K562 (cell line): ENCODE measurements at regions not wholly inside any gene's neighbourhood (a gene's known extent, or its start where the extent isn't known, plus 50 kb on each side); places are given as distances from the start of the nearest gene placed in this dataset.

Source experiments
- ASH1L ChIP-seq: fragments of 450-650 bp; IDR thresholded peaks from 2 replicates; pipeline ENCODE4 v1.6.1; 2018; ENCODE audit warnings: borderline replicate concordance, mild to moderate bottlenecking, low read depth; ENCODE audit not compliant: partially characterized antibody
- BRF2 ChIP-seq: IDR thresholded peaks from 3 replicates; pipeline ENCODE4 v1.6.1; 2011; ENCODE audit warnings: borderline replicate concordance, mild to moderate bottlenecking; ENCODE audit not compliant: insufficient read length, insufficient read depth
- CEBPG ChIP-seq, 3 experiments: fragments of 200-800 bp in 1 of 3; sonication (Bioruptor generic) in 1 of 3; sonication (generic) in 1 of 3; formaldehyde crosslinking in 1 of 3; IDR thresholded peaks in 2 of 3; conservative IDR thresholded peaks in 1 of 3; 2 replicates each; pipeline versions ENCODE4 v1.6.1 to v1.8.0; 2016 to 2022; ENCODE audit warnings: missing compliant biosample characterization in 2 of 3, missing genetic modification characterization in 2 of 3, mild to moderate bottlenecking in 1 of 3, missing genetic modification reagents in 1 of 3
- CLOCK ChIP-seq: fragments of 250-450 bp; sonication (Bioruptor Pico); IDR thresholded peaks from 2 replicates; pipeline ENCODE4 v1.4.0; 2020; ENCODE audit warnings: mild to moderate bottlenecking, moderate library complexity, borderline replicate concordance
- CXXC5 ChIP-seq: fragments of 250-450 bp; sonication (Bioruptor Pico); IDR thresholded peaks from 2 replicates; pipeline ENCODE4 v1.8.0; 2022; ENCODE audit warnings: inconsistent platforms, mild to moderate bottlenecking, moderate library complexity
- ELF4 ChIP-seq: fragments of 450-650 bp; formaldehyde crosslinking; IDR thresholded peaks from 2 replicates; pipeline ENCODE4 v1.4.0; 2022; ENCODE audit warnings: missing genetic modification characterization
- ETV1 ChIP-seq: fragments of 450-650 bp; conservative IDR thresholded peaks from 2 replicates; pipeline ENCODE4 v1.6.1; 2016; ENCODE audit warnings: missing genetic modification characterization, control low read depth, low read depth, missing compliant biosample characterization
- FOXK2 ChIP-seq, 2 experiments: fragments of 450-650 bp; IDR thresholded peaks in 1 of 2; conservative IDR thresholded peaks in 1 of 2; 2 replicates each; pipeline ENCODE4 v1.6.1; 2016; ENCODE audit warnings: low read depth in 2 of 2, mild to moderate bottlenecking in 1 of 2
- GTF2F1 ChIP-seq: IDR thresholded peaks from 2 replicates; pipeline ENCODE4 v1.6.1; 2011; ENCODE audit warnings: low read depth, low read length, improper control_type of control experiment
- HNRNPH1 ChIP-seq: fragments of 200-400 bp; formaldehyde crosslinking; optimal IDR thresholded peaks from 2 replicates; pipeline ENCODE3; 2017; ENCODE audit warnings: low read depth, mild to moderate bottlenecking, low read length, moderate library complexity
- L3MBTL2 ChIP-seq: fragments of 450-650 bp; IDR thresholded peaks from 2 replicates; pipeline ENCODE4 v1.6.1; 2016; ENCODE audit warnings: mild to moderate bottlenecking, moderate library complexity
- MAFF ChIP-seq: IDR thresholded peaks from 2 replicates; pipeline ENCODE4 v1.6.1; 2012; ENCODE audit warnings: low read length, improper control_type of control experiment
- MCM5 ChIP-seq: fragments of 450-650 bp; IDR thresholded peaks from 2 replicates; pipeline ENCODE4 v1.6.1; 2016; ENCODE audit warnings: low read depth
- NFIX ChIP-seq: fragments of 250-450 bp; sonication (Bioruptor Pico); IDR thresholded peaks from 2 replicates; pipeline ENCODE4 v1.4.0; 2020; ENCODE audit warnings: low read depth, mild to moderate bottlenecking, moderate library complexity
- RFX5 ChIP-seq: IDR thresholded peaks from 2 replicates; pipeline ENCODE4 v1.6.1; 2011; ENCODE audit warnings: low read depth, mild to moderate bottlenecking, improper control_type of control experiment, low read length
- SAFB ChIP-seq: fragments of 200-400 bp; formaldehyde crosslinking; IDR thresholded peaks from 2 replicates; pipeline ENCODE4 v1.6.1; 2017; ENCODE audit warnings: low read depth, low read length, borderline replicate concordance
- SNIP1 ChIP-seq: fragments of 450-650 bp; IDR thresholded peaks from 2 replicates; pipeline ENCODE4 v1.7.1; 2017; ENCODE audit warnings: low read depth, mild to moderate bottlenecking
- ZBED1 ChIP-seq: IDR thresholded peaks from 2 replicates; pipeline ENCODE4 v1.6.1; 2014
- ZNF395 ChIP-seq: fragments of 200-800 bp; sonication (Bioruptor generic); IDR thresholded peaks from 2 replicates; pipeline ENCODE4 v1.6.1; 2017; ENCODE audit warnings: missing genetic modification characterization, missing compliant biosample characterization

- TF ChIP-seq CEBPG (CRISPR knock-in tag; IDR thresholded peaks at IDR 0.05) (no peak; the same call in 1 of the 2 replicates), CEBPG (tag; conservative IDR thresholded peaks at IDR 0.05 in 1 of 2, IDR thresholded peaks at IDR 0.05 in 1 of 2) (peak; percentile 67 to 92), ELF4 (CRISPR knock-in tag) (0 out of 2 replicates have a peak, but pooled peaks have one; percentile 28), ASH1L (no peak), ZBED1 (no peak), ETV1 (tag) (peak; percentile 31), NFIX (CRISPR knock-in tag) (no peak), BRF2 (no peak), MAFF (no peak), CXXC5 (CRISPR knock-in tag) (peak; percentile 45), ZNF395 (CRISPR knock-in tag) (peak; percentile 67; the same call in 1 of the 2 replicates), SNIP1 (no peak), HNRNPH1 (no peak), FOXK2 (conservative IDR thresholded peaks at IDR 0.05 in 1 of 2, IDR thresholded peaks at IDR 0.05 in 1 of 2; ENCODE audit: low read depth in 2 of 2) (peak in 1 of 2 experiments; percentile 66; a peak in 1 of 4 replicates), CLOCK (no peak), RFX5 (no peak), L3MBTL2 (peak; percentile 81; the same call in 1 of the 2 replicates), MCM5 (no peak), GTF2F1 (no peak), SAFB (no peak)
Measured at GRCh38 chr2:176931588-176932563, 280.7 kb upstream of the HNRNPA3 start (continued).
